ENCODE measurements at regions not wholly inside any gene's neighbourhood (a gene's known extent, or its start where the extent isn't known, plus 50 kb on each side); places are given as distances from the start of the nearest gene placed in this dataset.

- TF ChIP-seq EP300 (IDR thresholded peaks at IDR 0.05; ENCODE audit: low read depth) = no peak
- no peak for TF ChIP-seq CTCF (IDR thresholded peaks at IDR 0.05)
- TF ChIP-seq POLR2A (IDR thresholded peaks at IDR 0.05) = no peak
Observed at GRCh38 chr3:64940596-64941348, 253.0 kb upstream of the ADAMTS9 start.

All from transverse colon (tissue), 3 donors.